Neural progenitor cell (in vitro differentiated cells): ENCODE measurements at regions not wholly inside any gene's neighbourhood (a gene's known extent, or its start where the extent isn't known, plus 50 kb on each side); places are given as distances from the start of the nearest gene placed in this dataset.
"Not testable (repeated sequence)": the region's sequence is repeated elsewhere in the genome, so short reads cannot be mapped to it uniquely, and the experiment has no call there.

Experiments
- DNase-seq: peaks from one replicate; pipeline ENCODE4 v3.0.0-alpha.2; 2016; ENCODE audit warnings: low spot score
- H2AFZ ChIP-seq: fragments of 200-600 bp; sonication (generic); replicated peaks from 2 replicates; pipeline ENCODE4 v1.6.1; 2016; ENCODE audit warnings: antibody characterized with exemption
- H3F3A ChIP-seq: fragments of 200-600 bp; sonication (generic); 2 replicates; pipeline ENCODE4 v1.6.1; 2016; ENCODE audit warnings: antibody characterized with exemption, low read depth
- H3K27ac ChIP-seq: fragments of 200-600 bp; sonication (generic); 2 replicates; pipeline ENCODE4 v1.5.1; 2016; ENCODE audit warnings: mild to moderate bottlenecking
- H3K27me3 ChIP-seq: fragments of 200-600 bp; sonication (generic); 2 replicates; pipeline ENCODE4 v1.6.1; 2016; ENCODE audit warnings: mild to moderate bottlenecking, moderate library complexity
- H3K36me3 ChIP-seq: fragments of 200-600 bp; sonication (generic); 2 replicates; pipeline ENCODE4 v1.5.1; 2016
- H3K4me1 ChIP-seq: fragments of 200-600 bp; sonication (generic); 2 replicates; pipeline ENCODE4 v1.6.1; 2016; ENCODE audit warnings: mixed run types
- H3K4me2 ChIP-seq: fragments of 200-600 bp; sonication (generic); 2 replicates; pipeline ENCODE4 v1.6.1; 2016
- H3K4me3 ChIP-seq: fragments of 200-600 bp; sonication (generic); 2 replicates; pipeline ENCODE4 v1.5.1; 2016
- H3K79me2 ChIP-seq: fragments of 200-600 bp; sonication (generic); 2 replicates; pipeline ENCODE4 v1.6.1; 2016; ENCODE audit warnings: low read depth
- H3K9ac ChIP-seq: fragments of 200-600 bp; sonication (generic); 2 replicates; pipeline ENCODE4 v1.6.1; 2016
- H3K9me3 ChIP-seq: fragments of 200-600 bp; sonication (generic); 2 replicates; pipeline ENCODE4 v1.5.1; 2016; ENCODE audit warnings: low read depth
- H4K20me1 ChIP-seq: fragments of 200-600 bp; sonication (generic); 2 replicates; pipeline ENCODE4 v1.6.1; 2016; ENCODE audit warnings: low read depth
- H3K27ac Mint-ChIP-seq: 3 replicates; pipeline ENCODE4 v1.8.0; 2021; ENCODE audit warnings: mixed read lengths
- H3K27me3 Mint-ChIP-seq: 2 replicates; pipeline ENCODE4 v1.8.0; 2022; ENCODE audit warnings: low read depth, mild to moderate bottlenecking, inconsistent platforms, moderate library complexity, mixed read lengths; ENCODE audit not compliant: insufficient read depth
- H3K36me3 Mint-ChIP-seq: 3 replicates; pipeline ENCODE4 v1.8.0; 2021; ENCODE audit warnings: mixed read lengths
- H3K4me1 Mint-ChIP-seq: 3 replicates; pipeline ENCODE4 v1.8.0; 2021; ENCODE audit warnings: mixed read lengths
- H3K4me3 Mint-ChIP-seq: 3 replicates; pipeline ENCODE4 v1.8.0; 2021; ENCODE audit warnings: mild to moderate bottlenecking, moderate library complexity, mixed read lengths
- H3K9me3 Mint-ChIP-seq: 3 replicates; pipeline ENCODE4 v1.8.0; 2020; ENCODE audit warnings: mixed read lengths
- EZH2 ChIP-seq: fragments of 200-600 bp; sonication (generic); IDR thresholded peaks from 2 replicates; pipeline ENCODE4 v1.6.1; 2017; ENCODE audit warnings: antibody characterized with exemption, mild to moderate bottlenecking, moderate library complexity
- EZH2phosphoT487 ChIP-seq: fragments of 200-600 bp; sonication (generic); IDR thresholded peaks from 2 replicates; pipeline ENCODE4 v1.6.1; 2017; ENCODE audit warnings: antibody characterized with exemption
- TF ChIP-seq, protein P1 (sequence below): fragments of 200-600 bp; sonication (generic); IDR thresholded peaks from 2 replicates; pipeline ENCODE4 v1.5.1; 2017; ENCODE audit warnings: antibody characterized with exemption, mild to moderate bottlenecking

GRCh38 chr1:228944296-228944695, 209.0 kb downstream of the RHOU start:
- H3K27ac Mint-ChIP-seq = no peak overlapping the region
- Histone ChIP-seq H3K36me3 (no peaks in the 10 kb centered on the region), H3K4me3 (no peak overlapping the region), H3K9me3 (no peaks in the 10 kb centered on the region), H3K9ac (no peak overlapping the region), H3K27ac (no peak overlapping the region), H3K27me3 (no peaks in the 10 kb centered on the region), H3F3A (peaks cover 5% of the 10 kb centered on the region), H2AFZ (no peak overlapping the region), H3K4me1 (peaks cover 33% of the 10 kb centered on the region), H3K4me2 (no peak overlapping the region), H4K20me1 (no peaks in the 10 kb centered on the region), H3K79me2 (no peaks in the 10 kb centered on the region)
- no peaks in the 10 kb centered on the region for H3K9me3 Mint-ChIP-seq
- peaks cover 24% of the 10 kb centered on the region for H3K4me1 Mint-ChIP-seq
- no peaks in the 10 kb centered on the region for H3K36me3 Mint-ChIP-seq
- H3K27me3 Mint-ChIP-seq = peaks cover 11% of the 10 kb centered on the region
- no peak for DNase-seq
- H3K4me3 Mint-ChIP-seq = no peak overlapping the region
- TF ChIP-seq EZH2 (no peak), EZH2phosphoT487 (no peak)
- TF ChIP-seq, protein P1, sequence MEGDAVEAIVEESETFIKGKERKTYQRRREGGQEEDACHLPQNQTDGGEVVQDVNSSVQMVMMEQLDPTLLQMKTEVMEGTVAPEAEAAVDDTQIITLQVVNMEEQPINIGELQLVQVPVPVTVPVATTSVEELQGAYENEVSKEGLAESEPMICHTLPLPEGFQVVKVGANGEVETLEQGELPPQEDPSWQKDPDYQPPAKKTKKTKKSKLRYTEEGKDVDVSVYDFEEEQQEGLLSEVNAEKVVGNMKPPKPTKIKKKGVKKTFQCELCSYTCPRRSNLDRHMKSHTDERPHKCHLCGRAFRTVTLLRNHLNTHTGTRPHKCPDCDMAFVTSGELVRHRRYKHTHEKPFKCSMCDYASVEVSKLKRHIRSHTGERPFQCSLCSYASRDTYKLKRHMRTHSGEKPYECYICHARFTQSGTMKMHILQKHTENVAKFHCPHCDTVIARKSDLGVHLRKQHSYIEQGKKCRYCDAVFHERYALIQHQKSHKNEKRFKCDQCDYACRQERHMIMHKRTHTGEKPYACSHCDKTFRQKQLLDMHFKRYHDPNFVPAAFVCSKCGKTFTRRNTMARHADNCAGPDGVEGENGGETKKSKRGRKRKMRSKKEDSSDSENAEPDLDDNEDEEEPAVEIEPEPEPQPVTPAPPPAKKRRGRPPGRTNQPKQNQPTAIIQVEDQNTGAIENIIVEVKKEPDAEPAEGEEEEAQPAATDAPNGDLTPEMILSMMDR = no peak

DNA sequence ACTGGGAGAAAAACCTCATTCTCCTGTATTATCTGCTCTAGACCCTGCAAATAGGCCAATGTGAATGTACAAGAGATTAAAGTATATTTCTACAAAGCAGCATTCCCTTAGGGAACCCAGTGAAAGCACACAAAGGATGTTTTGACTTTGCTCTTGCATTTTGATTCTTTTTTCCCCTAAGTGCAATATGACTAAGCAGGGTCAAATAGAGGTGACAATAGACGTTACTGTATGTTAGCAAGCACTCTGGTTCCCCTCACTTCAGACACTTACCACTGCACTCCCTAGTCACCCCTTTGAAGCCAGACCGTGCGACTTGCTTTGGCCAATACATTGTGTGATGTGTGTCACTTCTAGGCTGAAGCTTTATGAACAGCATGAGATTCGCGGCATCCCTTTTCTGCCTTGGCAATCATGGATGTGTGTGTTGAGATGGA, 209.7 kb downstream of the RHOU start:
- Histone ChIP-seq H3K4me2 (no peak overlapping the region), H3F3A (no peaks in the 10 kb centered on the region), H4K20me1 (no peaks in the 10 kb centered on the region), H3K4me3 (no peak overlapping the region), H3K9me3 (no peaks in the 10 kb centered on the region), H3K36me3 (no peaks in the 10 kb centered on the region), H3K4me1 (peaks cover 27% of the 10 kb centered on the region), H2AFZ (no peak overlapping the region), H3K27ac (no peak overlapping the region), H3K79me2 (no peaks in the 10 kb centered on the region), H3K27me3 (no peaks in the 10 kb centered on the region), H3K9ac (no peak overlapping the region)
- no peak overlapping the region for H3K4me3 Mint-ChIP-seq
- no peak for DNase-seq
- no peak overlapping the region for H3K27ac Mint-ChIP-seq
- TF ChIP-seq, protein P1 = no peak
- TF ChIP-seq EZH2phosphoT487 = no peak
- no peaks in the 10 kb centered on the region for H3K36me3 Mint-ChIP-seq
- peaks cover 11% of the 10 kb centered on the region for H3K27me3 Mint-ChIP-seq
- H3K4me1 Mint-ChIP-seq = peaks cover 17% of the 10 kb centered on the region
- no peaks in the 10 kb centered on the region for H3K9me3 Mint-ChIP-seq

- no peak overlapping the region for H3K27ac ChIP-seq
- no peak for DNase-seq
- no peak overlapping the region for H3K9ac ChIP-seq
- no peaks in the 10 kb centered on the region for H3K27me3 ChIP-seq
- TF ChIP-seq, protein P1 = no peak
- TF ChIP-seq EZH2phosphoT487 (no peak), EZH2 (no peak)
- Mint-ChIP-seq H3K4me1 (peaks cover 12% of the 10 kb centered on the region), H3K27ac (no peak overlapping the region), H3K27me3 (peaks cover 7% of the 10 kb centered on the region), H3K36me3 (no peaks in the 10 kb centered on the region), H3K9me3 (no peaks in the 10 kb centered on the region), H3K4me3 (no peak overlapping the region)
- no peaks in the 10 kb centered on the region for H4K20me1 ChIP-seq
- H2AFZ ChIP-seq = no peak overlapping the region
- no peak overlapping the region for H3K4me2 ChIP-seq
- H3K36me3 ChIP-seq = no peaks in the 10 kb centered on the region
- H3F3A ChIP-seq = no peaks in the 10 kb centered on the region
- H3K4me3 ChIP-seq = no peak overlapping the region
- peaks cover 17% of the 10 kb centered on the region for H3K4me1 ChIP-seq
- no peaks in the 10 kb centered on the region for H3K79me2 ChIP-seq
- H3K9me3 ChIP-seq = no peaks in the 10 kb centered on the region
Measured at GRCh38 chr1:228945885-228946284, 210.6 kb downstream of the RHOU start.

GRCh38 chr1:228949617-228950016, 214.3 kb downstream of the RHOU start:
- not testable (repeated sequence) for DNase-seq, H3K36me3 Mint-ChIP-seq, H3K4me1 ChIP-seq, H3K4me1 Mint-ChIP-seq, H3F3A ChIP-seq, H3K27ac Mint-ChIP-seq, H3K27me3 Mint-ChIP-seq, H3K79me2 ChIP-seq, H3K4me3 Mint-ChIP-seq, H3K9me3 Mint-ChIP-seq, H2AFZ ChIP-seq, H3K27ac ChIP-seq, H3K4me2 ChIP-seq, H3K9me3 ChIP-seq, H3K4me3 ChIP-seq, H4K20me1 ChIP-seq, H3K27me3 ChIP-seq, H3K36me3 ChIP-seq, H3K9ac ChIP-seq
